Heart left ventricle (tissue), 16 donors: ENCODE measurements at regions not wholly inside any gene's neighbourhood (a gene's known extent, or its start where the extent isn't known, plus 50 kb on each side); places are given as distances from the start of the nearest gene placed in this dataset.

ENCODE experiments used
- ATAC-seq, 4 donors: fragments of 200-7000 bp; cut with Tn5 transposase; one replicate each; pipeline ENCODE4 v1.9.1; 2020 to 2022; ENCODE audit warnings: moderate library complexity in 4 of 4, mild to moderate bottlenecking in 3 of 4, moderate number of reproducible peaks in 1 of 4
- DNase-seq, 5 donors: peaks; one replicate each; pipeline ENCODE4 v3.0.0-alpha.2; 2020
- H3K27ac ChIP-seq, 12 donors: fragments of 200-600 bp; sonication (generic) in 4 of 12; one replicate each; pipeline versions ENCODE4 v1.5.0 to v1.8.0; 2016 to 2022; ENCODE audit warnings: mild to moderate bottlenecking in 2 of 12
- H3K27me3 ChIP-seq, 9 donors: fragments of 200-600 bp; sonication (generic) in 2 of 9; one replicate each; pipeline versions ENCODE4 v1.5.1 to v1.8.0; 2016 to 2022; ENCODE audit warnings: mild to moderate bottlenecking in 3 of 9
- H3K36me3 ChIP-seq, 9 donors: fragments of 200-600 bp; sonication (generic) in 2 of 9; one replicate each; pipeline versions ENCODE4 v1.5.0 to v1.8.0; 2018 to 2022; ENCODE audit warnings: mild to moderate bottlenecking in 2 of 9
- H3K4me1 ChIP-seq, 12 donors: fragments of 200-600 bp; sonication (generic) in 4 of 12; one replicate each; pipeline versions ENCODE4 v1.5.0 to v1.8.0; 2016 to 2022; ENCODE audit warnings: mild to moderate bottlenecking in 3 of 12
- H3K4me3 ChIP-seq, 12 donors: fragments of 200-600 bp; sonication (generic) in 4 of 12; one replicate each; pipeline versions ENCODE4 v1.5.0 to v1.8.0; 2017 to 2022; ENCODE audit warnings: mild to moderate bottlenecking in 9 of 12, moderate library complexity in 4 of 12
- H3K9me3 ChIP-seq, 12 donors: fragments of 200-600 bp; sonication (generic) in 4 of 12; one replicate each; pipeline versions ENCODE4 v1.5.0 to v1.8.0; 2016 to 2022; ENCODE audit warnings: mild to moderate bottlenecking in 1 of 12
- CTCF ChIP-seq, 12 donors: fragments of 200-600 bp; sonication (generic) in 4 of 12; IDR thresholded peaks; one replicate each; pipeline versions ENCODE4 v1.5.0 to v1.8.0; 2018 to 2022; ENCODE audit warnings: antibody characterized with exemption in 12 of 12, mild to moderate bottlenecking in 5 of 12
- POLR2A ChIP-seq, 2 donors: fragments of 450-650 bp; IDR thresholded peaks; one replicate each; pipeline ENCODE4 v1.6.1; 2017; ENCODE audit warnings: antibody characterized with exemption in 2 of 2, mild to moderate bottlenecking in 2 of 2, moderate library complexity in 2 of 2
- WGBS, 4 donors: extraction: QIAGEN DNeasy Blood & Tissue Kit in 2 of 4; methylation state at CpG; one replicate each; pipeline versions ENCODE4 v1.1.5 to v1.1.7; 2013 to 2018; 5-methylcytosine and 5-hydroxymethylcytosine counted together
- intact Hi-C, 10 donors: fragments of 100-400 bp; cut with DNase I; formaldehyde crosslinking; loops; one replicate each; pipeline versions ENCODE4 v1.11.1 to v1.14.2; 2022
- donor health status: ischemic (EF 13 %, LVEDD 7.1; RV severe dilation, severe dysfunction).
- donor health status: healthy with polysubstance abuse.
- donor health status: DM: no; HTN: yes; CAD: no.
- donor health status: DM: no; HTN: no; CAD: no.
- donor health status: ischemic (EF 25% LVEDD 6.9; RV normal size, moderate dysfunction).
- donor health status: ischemic (EF 25% LVEDD 5.7; RV mildly dilated, moderate dysfunction).
- donor health status: healthy.
- donor health status: DM: yes; HTN: yes; CAD: no.
- donor health status: ischemic (EF 35%, LVEDD 5.7; RV mildly dilated, moderate dysfunction).
- donor health status: nonischemic (EF 11% LVEDD 7.7; RV severe dilation, severe dysfunction).
- donor health status: DM: yes; HTN: yes; CAD: no.
- donor health status: PGD.
- donor health status: ischemic (EF 29% LVEDD 5.4; RV normal size, mild dysfunction).
- donor health status: nonischemic (EF 23%, LVEDD 6.1; RV moderate dilation, normal function).

- Histone ChIP-seq H3K4me3 (peak overlapping the region in 1 of 12 donors; percentile 13), H3K36me3 (no peaks in the 10 kb centered on the region), H3K27me3 (peaks cover 0 to 38% (median 3%) of the 10 kb centered on the region in 9 donors), H3K27ac (peak overlapping the region in 5 of 12 donors; percentile 5 to 52 (median 7)), H3K9me3 (no peaks in the 10 kb centered on the region), H3K4me1 (peaks cover 0 to 37% (median 10%) of the 10 kb centered on the region in 12 donors)
- TF ChIP-seq CTCF (IDR thresholded peaks at IDR 0.05) = peak in 3 of 12 donors; percentile 10 to 18 (median 16)
- TF ChIP-seq POLR2A (IDR thresholded peaks at IDR 0.05) = no peak
- ATAC-seq (peak in 1 of 4 donors; percentile 21), DNase-seq (peak in 1 of 5 donors; percentile 64)
- 11 to 25% (median 24%) methylated on average over 12 to 22 of the region's 22 CpGs for WGBS, 4 donors
- intact Hi-C loops = loop anchor here in 1 of 10 donors (10.0 kb wide), 1 partner anchor 76 kb away; no protein-coding TSS in a partner anchor
Measured at GRCh38 chr22:27438271-27438980, 363.1 kb downstream of the MN1 start.

GRCh38 chr22:27439131-27439530 is 362.4 kb downstream of the MN1 start:
- Histone ChIP-seq H3K27me3 (peaks cover 0 to 38% (median 3%) of the 10 kb centered on the region in 9 donors), H3K4me3 (no peak overlapping the region), H3K9me3 (no peaks in the 10 kb centered on the region), H3K36me3 (no peaks in the 10 kb centered on the region), H3K27ac (no peak overlapping the region), H3K4me1 (peaks cover 0 to 37% (median 10%) of the 10 kb centered on the region in 12 donors)
- ATAC-seq = no peak
- TF ChIP-seq POLR2A (IDR thresholded peaks at IDR 0.05) (no peak), CTCF (IDR thresholded peaks at IDR 0.05) (no peak)
- 53 to 64% (median 60%) methylated on average over 4 of the region's 4 CpGs for WGBS, 4 donors
- no peak for DNase-seq
- intact Hi-C loops = loop anchor here in 1 of 10 donors (10.0 kb wide), 1 partner anchor 76 kb away; no protein-coding TSS in a partner anchor

GRCh38 chr22:27440304-27440865 is 361.2 kb downstream of the MN1 start:
- 50 to 56% (median 51%) methylated on average over 6 of the region's 6 CpGs for WGBS, 4 donors
- no peak for DNase-seq
- peaks cover 0 to 38% (median 3%) of the 10 kb centered on the region in 9 donors for H3K27me3 ChIP-seq

More at GRCh38 chr22:27440304-27440865, 361.2 kb downstream of the MN1 start:
- intact Hi-C loops = no loop called here
- Histone ChIP-seq H3K27ac (no peak overlapping the region), H3K36me3 (no peaks in the 10 kb centered on the region), H3K4me3 (no peak overlapping the region), H3K4me1 (peaks cover 0 to 26% (median 10%) of the 10 kb centered on the region in 12 donors), H3K9me3 (no peaks in the 10 kb centered on the region)
- TF ChIP-seq CTCF (IDR thresholded peaks at IDR 0.05) (no peak), POLR2A (IDR thresholded peaks at IDR 0.05) (no peak)
- no peak for ATAC-seq
